Hepatocyte (in vitro differentiated cells): ENCODE measurements at regions not wholly inside any gene's neighbourhood (a gene's known extent, or its start where the extent isn't known, plus 50 kb on each side); places are given as distances from the start of the nearest gene placed in this dataset.

Source experiments
- DNase-seq: peaks from one replicate; pipeline ENCODE4 v3.0.0-alpha.2; 2016; ENCODE audit warnings: low spot score
- H2AFZ ChIP-seq: fragments of 200-600 bp; sonication (generic); 2 replicates; pipeline ENCODE4 v1.6.0; 2016; ENCODE audit warnings: antibody characterized with exemption, mild to moderate bottlenecking
- H3K27ac ChIP-seq: fragments of 200-600 bp; sonication (generic); 2 replicates; pipeline ENCODE4 v1.5.1; 2016; ENCODE audit warnings: mild to moderate bottlenecking
- H3K27me3 ChIP-seq: fragments of 200-600 bp; sonication (generic); 2 replicates; pipeline ENCODE4 v1.6.1; 2016
- H3K36me3 ChIP-seq: fragments of 200-600 bp; sonication (generic); replicated peaks from 2 replicates; pipeline ENCODE4 v1.5.1; 2016; ENCODE audit warnings: low read depth; ENCODE audit not compliant: insufficient read depth
- H3K4me1 ChIP-seq: fragments of 200-600 bp; sonication (generic); 2 replicates; pipeline ENCODE4 v1.5.1; 2016; ENCODE audit warnings: mild to moderate bottlenecking, moderate library complexity; ENCODE audit not compliant: insufficient read depth
- H3K4me2 ChIP-seq: fragments of 200-600 bp; sonication (generic); 2 replicates; pipeline ENCODE4 v1.6.0; 2016
- H3K4me3 ChIP-seq: fragments of 200-600 bp; sonication (generic); 2 replicates; pipeline ENCODE4 v1.5.1; 2016; ENCODE audit warnings: mild to moderate bottlenecking
- H3K79me2 ChIP-seq: fragments of 200-600 bp; sonication (generic); 2 replicates; pipeline ENCODE4 v1.6.0; 2017; ENCODE audit warnings: mild to moderate bottlenecking
- H3K9me2 ChIP-seq: fragments of 200-600 bp; sonication (generic); replicated peaks from 2 replicates; pipeline ENCODE4 v1.6.0; 2017; ENCODE audit warnings: mild to moderate bottlenecking; ENCODE audit not compliant: insufficient read depth
- H3K9me3 ChIP-seq: fragments of 200-600 bp; sonication (generic); 2 replicates; pipeline ENCODE4 v1.5.1; 2016; ENCODE audit warnings: low read depth, mild to moderate bottlenecking
- H4K20me1 ChIP-seq: fragments of 200-600 bp; sonication (generic); 2 replicates; pipeline ENCODE4 v1.6.0; 2016; ENCODE audit warnings: mild to moderate bottlenecking; ENCODE audit not compliant: insufficient read depth, poor library complexity, severe bottlenecking
- CTCF ChIP-seq: fragments of 200-600 bp; sonication (generic); IDR thresholded peaks from 2 replicates; pipeline ENCODE4 v1.5.1; 2016; ENCODE audit warnings: antibody characterized with exemption, mild to moderate bottlenecking; ENCODE audit not compliant: poor library complexity
- EZH2 ChIP-seq: fragments of 200-600 bp; sonication (generic); IDR thresholded peaks from 2 replicates; pipeline ENCODE4 v1.6.1; 2016; ENCODE audit warnings: antibody characterized with exemption, mild to moderate bottlenecking, borderline replicate concordance
- EZH2phosphoT487 ChIP-seq: fragments of 200-600 bp; sonication (generic); IDR thresholded peaks from one replicate; pipeline ENCODE4 v1.6.1; 2018; ENCODE audit warnings: antibody characterized with exemption, mild to moderate bottlenecking, low read depth, moderate library complexity; ENCODE audit not compliant: unreplicated experiment, severe bottlenecking
- WGBS: methylation state at CpG from one replicate; pipeline ENCODE4 v1.1.6; 2016; ENCODE audit warnings: low lambda C conversion rate; ENCODE audit errors: missing lambda C conversion rate; 5-methylcytosine and 5-hydroxymethylcytosine counted together

DNA sequence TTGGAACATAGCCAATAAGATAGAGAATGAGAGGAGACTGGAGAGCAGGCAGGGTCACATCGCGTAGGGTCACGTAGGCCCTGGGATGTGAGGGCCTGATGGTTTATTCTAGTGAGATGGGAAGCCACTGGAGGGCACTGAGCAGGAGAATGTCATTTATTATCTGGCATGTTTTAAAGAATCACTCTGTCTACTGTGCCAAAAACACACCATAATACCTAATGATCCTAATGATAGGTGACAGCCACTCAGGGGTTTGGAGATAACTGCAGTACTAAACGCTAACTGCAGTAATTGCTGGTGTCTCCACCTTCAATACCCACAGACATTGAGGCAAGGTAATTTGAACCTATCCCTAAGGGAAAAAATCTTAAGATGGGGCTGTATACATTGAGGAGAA lies 185.4 kb downstream of the TTLL7 start:
- TF ChIP-seq EZH2: no peak
- no peak for TF ChIP-seq CTCF
- TF ChIP-seq EZH2phosphoT487: no peak
- Histone ChIP-seq H3K79me2 (no peaks in the 10 kb centered on the region), H3K27ac (no peak overlapping the region), H3K4me1 (no peaks in the 10 kb centered on the region), H3K36me3 (no peaks in the 10 kb centered on the region), H2AFZ (no peak overlapping the region), H3K27me3 (no peaks in the 10 kb centered on the region), H4K20me1 (no peaks in the 10 kb centered on the region), H3K4me2 (no peak overlapping the region), H3K9me2 (no peaks in the 10 kb centered on the region), H3K4me3 (no peak overlapping the region), H3K9me3 (no peaks in the 10 kb centered on the region)
- DNase-seq: no peak
- WGBS: 90% methylated on average over 4 of the region's 4 CpGs

DNA sequence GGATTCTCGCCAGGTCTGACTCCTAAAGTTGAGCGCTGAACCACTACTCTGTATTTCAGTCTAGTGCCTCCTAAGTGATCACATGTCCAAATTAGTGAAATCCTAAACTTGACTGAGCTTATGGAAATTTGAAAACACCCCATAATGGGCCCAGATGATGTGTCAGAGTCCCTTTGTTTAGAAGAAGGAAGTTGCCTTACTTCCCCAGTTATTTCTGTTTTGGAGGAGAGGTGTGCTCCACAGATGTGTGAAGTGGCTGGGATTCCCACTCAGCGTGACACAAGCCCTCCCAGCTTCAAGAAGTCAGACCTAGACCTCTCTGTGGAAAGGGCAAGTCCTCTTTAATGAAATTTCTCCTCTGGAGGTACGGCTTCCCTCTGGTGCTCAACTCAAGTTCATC lies 188.8 kb downstream of the TTLL7 start:
- no peaks in the 10 kb centered on the region for H3K79me2 ChIP-seq
- TF ChIP-seq CTCF (no peak), EZH2 (no peak), EZH2phosphoT487 (no peak)

DNA sequence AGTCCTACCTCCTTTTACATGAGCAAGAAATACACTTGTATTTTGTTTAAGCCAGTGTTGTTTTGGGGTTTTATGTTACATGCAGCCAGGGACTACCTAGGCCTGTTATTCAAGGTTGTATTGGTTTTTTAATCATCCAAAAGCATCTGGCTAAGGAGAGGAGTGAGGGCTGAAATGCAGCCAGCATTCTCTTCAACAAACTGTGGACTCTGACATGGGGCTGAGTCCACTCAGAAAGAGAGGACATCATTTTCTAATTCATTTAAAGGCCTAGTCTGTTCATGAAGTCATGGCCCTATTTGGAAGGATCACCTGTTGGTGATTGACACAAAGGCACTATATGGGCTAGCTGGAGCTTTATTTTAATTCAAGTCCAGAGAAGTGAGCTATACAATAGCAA lies 190.4 kb downstream of the TTLL7 start:
- no peak overlapping the region for H2AFZ ChIP-seq
- H3K4me2 ChIP-seq: no peak overlapping the region
- no peaks in the 10 kb centered on the region for H3K9me3 ChIP-seq
- TF ChIP-seq EZH2phosphoT487 (no peak), CTCF (no peak), EZH2 (no peak)
- no peaks in the 10 kb centered on the region for H3K79me2 ChIP-seq
- no peaks in the 10 kb centered on the region for H3K4me1 ChIP-seq
- H3K4me3 ChIP-seq: no peak overlapping the region
- DNase-seq: no peak
- no peaks in the 10 kb centered on the region for H3K9me2 ChIP-seq
- H3K27ac ChIP-seq: no peak overlapping the region
- no peaks in the 10 kb centered on the region for H3K36me3 ChIP-seq
- no peaks in the 10 kb centered on the region for H3K27me3 ChIP-seq
- no peaks in the 10 kb centered on the region for H4K20me1 ChIP-seq

More for the DNA sequence above, 188.8 kb downstream of the TTLL7 start:
- no peaks in the 10 kb centered on the region for H3K9me2 ChIP-seq
- 92% methylated on average over 4 of the region's 4 CpGs for WGBS
- no peaks in the 10 kb centered on the region for H3K36me3 ChIP-seq
- H3K4me2 ChIP-seq: no peak overlapping the region
- no peak for DNase-seq
- no peak overlapping the region for H3K27ac ChIP-seq
- no peak overlapping the region for H2AFZ ChIP-seq
- H4K20me1 ChIP-seq: no peaks in the 10 kb centered on the region
- no peak overlapping the region for H3K4me3 ChIP-seq
- no peaks in the 10 kb centered on the region for H3K27me3 ChIP-seq
- H3K4me1 ChIP-seq: no peaks in the 10 kb centered on the region
- no peaks in the 10 kb centered on the region for H3K9me3 ChIP-seq

GRCh38 chr1:83807821-83808220 lies 191.1 kb downstream of the TTLL7 start:
- TF ChIP-seq EZH2phosphoT487 (no peak), EZH2 (no peak), CTCF (no peak)
- Histone ChIP-seq H3K4me3 (no peak overlapping the region), H3K9me3 (no peaks in the 10 kb centered on the region), H3K4me2 (no peak overlapping the region), H3K27ac (no peak overlapping the region), H3K27me3 (no peaks in the 10 kb centered on the region), H4K20me1 (no peaks in the 10 kb centered on the region), H3K79me2 (no peaks in the 10 kb centered on the region), H3K36me3 (no peaks in the 10 kb centered on the region), H3K9me2 (no peaks in the 10 kb centered on the region), H2AFZ (no peak overlapping the region), H3K4me1 (peaks cover 5% of the 10 kb centered on the region)
- DNase-seq: no peak
- 88% methylated on average over 3 of the region's 3 CpGs for WGBS
